ENCODE measurements at regions not wholly inside any gene's neighbourhood (a gene's known extent, or its start where the extent isn't known, plus 50 kb on each side); places are given as distances from the start of the nearest gene placed in this dataset.

DNA sequence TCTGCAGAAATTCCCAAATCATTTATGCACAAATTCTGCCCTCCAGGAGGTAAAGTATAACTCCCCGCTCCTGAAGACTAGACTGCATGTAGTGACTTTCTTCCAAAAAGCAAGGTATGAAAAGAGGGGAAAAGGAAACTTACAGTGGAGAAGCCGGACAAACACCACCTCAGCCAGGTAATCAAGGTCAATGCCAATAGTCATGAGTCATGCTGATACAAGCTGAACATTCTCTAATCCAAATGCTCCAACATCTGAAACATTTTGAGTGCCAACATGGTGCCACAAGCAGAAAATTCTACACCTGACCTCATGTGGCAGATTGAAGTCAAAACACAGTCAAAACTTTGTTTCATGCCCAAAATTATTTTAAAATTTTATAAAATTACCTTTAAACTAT is 165.6 kb downstream of the FOXA2 start:
- no peak for TF ChIP-seq POLR2A (IDR thresholded peaks at IDR 0.05)
- TF ChIP-seq, protein P1, sequence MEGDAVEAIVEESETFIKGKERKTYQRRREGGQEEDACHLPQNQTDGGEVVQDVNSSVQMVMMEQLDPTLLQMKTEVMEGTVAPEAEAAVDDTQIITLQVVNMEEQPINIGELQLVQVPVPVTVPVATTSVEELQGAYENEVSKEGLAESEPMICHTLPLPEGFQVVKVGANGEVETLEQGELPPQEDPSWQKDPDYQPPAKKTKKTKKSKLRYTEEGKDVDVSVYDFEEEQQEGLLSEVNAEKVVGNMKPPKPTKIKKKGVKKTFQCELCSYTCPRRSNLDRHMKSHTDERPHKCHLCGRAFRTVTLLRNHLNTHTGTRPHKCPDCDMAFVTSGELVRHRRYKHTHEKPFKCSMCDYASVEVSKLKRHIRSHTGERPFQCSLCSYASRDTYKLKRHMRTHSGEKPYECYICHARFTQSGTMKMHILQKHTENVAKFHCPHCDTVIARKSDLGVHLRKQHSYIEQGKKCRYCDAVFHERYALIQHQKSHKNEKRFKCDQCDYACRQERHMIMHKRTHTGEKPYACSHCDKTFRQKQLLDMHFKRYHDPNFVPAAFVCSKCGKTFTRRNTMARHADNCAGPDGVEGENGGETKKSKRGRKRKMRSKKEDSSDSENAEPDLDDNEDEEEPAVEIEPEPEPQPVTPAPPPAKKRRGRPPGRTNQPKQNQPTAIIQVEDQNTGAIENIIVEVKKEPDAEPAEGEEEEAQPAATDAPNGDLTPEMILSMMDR (IDR thresholded peaks at IDR 0.05) = no peak
